ENCODE measurements at regions not wholly inside any gene's neighbourhood (a gene's known extent, or its start where the extent isn't known, plus 50 kb on each side); places are given as distances from the start of the nearest gene placed in this dataset.

DNA sequence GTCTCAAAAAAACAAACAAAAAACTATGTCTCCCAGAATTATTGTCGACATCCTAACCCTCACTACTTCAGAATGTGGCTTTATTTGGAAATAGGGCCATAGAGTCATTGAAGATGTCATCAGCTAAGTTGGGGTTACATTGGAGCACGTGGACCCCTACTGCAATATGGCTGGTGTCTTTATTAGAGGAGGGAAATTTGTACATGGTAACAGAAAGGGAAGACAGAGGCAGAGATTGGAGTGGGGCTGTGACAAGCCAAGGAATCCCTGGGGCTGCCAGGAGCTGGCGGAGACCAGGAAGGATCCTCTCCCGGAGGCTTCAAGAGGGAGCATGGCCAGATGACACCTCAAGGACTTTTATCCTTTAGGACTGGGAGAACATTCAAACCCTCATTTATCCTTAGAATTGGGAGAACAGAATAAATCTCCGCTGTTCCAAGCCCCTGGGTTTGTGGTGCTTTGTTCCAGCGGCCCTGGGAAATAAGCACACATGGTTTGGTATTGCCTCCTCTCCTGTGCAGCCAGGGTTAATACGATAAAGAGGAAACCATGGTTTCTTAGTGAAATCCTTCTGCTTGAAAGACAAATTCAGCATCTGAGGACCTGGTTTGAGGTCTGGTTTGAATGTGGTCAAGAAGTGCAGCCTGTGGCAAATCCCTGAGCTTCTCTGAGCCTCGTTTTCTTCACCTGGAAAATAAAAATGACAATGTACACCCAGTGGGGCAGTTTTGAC lies 184.7 kb downstream of the MYCN start:
- TF ChIP-seq CHD1 (IDR thresholded peaks at IDR 0.05; ENCODE audit: low read depth, low read length) (no peak), POLR2A (IDR thresholded peaks at IDR 0.05; ENCODE audit: low read depth, low read length) (no peak), ELK1 (IDR thresholded peaks at IDR 0.05; ENCODE audit: borderline replicate concordance, low read depth, low read length) (no peak)
- TF ChIP-seq, protein P1, sequence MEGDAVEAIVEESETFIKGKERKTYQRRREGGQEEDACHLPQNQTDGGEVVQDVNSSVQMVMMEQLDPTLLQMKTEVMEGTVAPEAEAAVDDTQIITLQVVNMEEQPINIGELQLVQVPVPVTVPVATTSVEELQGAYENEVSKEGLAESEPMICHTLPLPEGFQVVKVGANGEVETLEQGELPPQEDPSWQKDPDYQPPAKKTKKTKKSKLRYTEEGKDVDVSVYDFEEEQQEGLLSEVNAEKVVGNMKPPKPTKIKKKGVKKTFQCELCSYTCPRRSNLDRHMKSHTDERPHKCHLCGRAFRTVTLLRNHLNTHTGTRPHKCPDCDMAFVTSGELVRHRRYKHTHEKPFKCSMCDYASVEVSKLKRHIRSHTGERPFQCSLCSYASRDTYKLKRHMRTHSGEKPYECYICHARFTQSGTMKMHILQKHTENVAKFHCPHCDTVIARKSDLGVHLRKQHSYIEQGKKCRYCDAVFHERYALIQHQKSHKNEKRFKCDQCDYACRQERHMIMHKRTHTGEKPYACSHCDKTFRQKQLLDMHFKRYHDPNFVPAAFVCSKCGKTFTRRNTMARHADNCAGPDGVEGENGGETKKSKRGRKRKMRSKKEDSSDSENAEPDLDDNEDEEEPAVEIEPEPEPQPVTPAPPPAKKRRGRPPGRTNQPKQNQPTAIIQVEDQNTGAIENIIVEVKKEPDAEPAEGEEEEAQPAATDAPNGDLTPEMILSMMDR (conservative IDR thresholded peaks at IDR 0.05; ENCODE audit: low read depth, low read length): no peak

Measured in IMR-90 (cell line).